Karpas-422 (cell line): ENCODE measurements at regions not wholly inside any gene's neighbourhood (a gene's known extent, or its start where the extent isn't known, plus 50 kb on each side); places are given as distances from the start of the nearest gene placed in this dataset.
"Not testable (repeated sequence)": the region's sequence is repeated elsewhere in the genome, so short reads cannot be mapped to it uniquely, and the experiment has no call there.

Experiments
- DNase-seq: peaks from one replicate; pipeline ENCODE4 v3.0.0-alpha.2; 2015
- H2AFZ ChIP-seq: fragments of 200-600 bp; sonication (generic); 2 replicates; pipeline ENCODE4 v1.6.1; 2014; ENCODE audit warnings: antibody characterized with exemption, low read length, mixed read lengths
- H3K27ac ChIP-seq: fragments of 200-600 bp; sonication (generic); 2 replicates; pipeline ENCODE4 v1.5.1; 2014; ENCODE audit warnings: mild to moderate bottlenecking, low read length, moderate library complexity
- H3K27me3 ChIP-seq: fragments of 200-600 bp; sonication (generic); 2 replicates; pipeline ENCODE4 v1.6.1; 2014; ENCODE audit warnings: low read length, mixed read lengths
- H3K36me3 ChIP-seq: fragments of 200-600 bp; sonication (generic); 2 replicates; pipeline ENCODE4 v1.6.1; 2014; ENCODE audit warnings: low read length, mixed read lengths; ENCODE audit not compliant: insufficient read depth
- H3K4me1 ChIP-seq: fragments of 200-600 bp; sonication (generic); 2 replicates; pipeline ENCODE4 v1.6.1; 2014; ENCODE audit warnings: mild to moderate bottlenecking, low read length, mixed read lengths
- H3K4me2 ChIP-seq: fragments of 200-600 bp; sonication (generic); 2 replicates; pipeline ENCODE4 v1.6.1; 2014; ENCODE audit warnings: low read length, low read depth, mild to moderate bottlenecking; ENCODE audit not compliant: poor library complexity, severe bottlenecking
- H3K4me3 ChIP-seq: fragments of 200-600 bp; sonication (generic); 2 replicates; pipeline ENCODE4 v1.5.1; 2014; ENCODE audit warnings: mild to moderate bottlenecking, antibody characterized with exemption, low read length, mixed read lengths
- H3K79me2 ChIP-seq: fragments of 200-600 bp; sonication (generic); 2 replicates; pipeline ENCODE4 v1.6.1; 2014; ENCODE audit warnings: mild to moderate bottlenecking, low read length, mixed read lengths
- H3K9ac ChIP-seq: fragments of 200-600 bp; sonication (generic); 2 replicates; pipeline ENCODE4 v1.6.0; 2014; ENCODE audit warnings: low read length
- H3K9me2 ChIP-seq: fragments of 200-600 bp; sonication (generic), shearing (Covaris generic); replicated peaks from 2 replicates; pipeline ENCODE4 v1.6.0; 2014; ENCODE audit warnings: mild to moderate bottlenecking, low read length, moderate library complexity; ENCODE audit not compliant: insufficient read depth
- H3K9me3 ChIP-seq: fragments of 300-700, 200-600 bp; sonication (generic); 2 replicates; pipeline ENCODE4 v1.6.1; 2014; ENCODE audit warnings: low read length, mixed read lengths
- H4K20me1 ChIP-seq: fragments of 200-600 bp; sonication (generic); 2 replicates; pipeline ENCODE4 v1.6.1; 2014; ENCODE audit warnings: mild to moderate bottlenecking, antibody characterized with exemption, low read length, low read depth; ENCODE audit not compliant: insufficient read depth

DNA sequence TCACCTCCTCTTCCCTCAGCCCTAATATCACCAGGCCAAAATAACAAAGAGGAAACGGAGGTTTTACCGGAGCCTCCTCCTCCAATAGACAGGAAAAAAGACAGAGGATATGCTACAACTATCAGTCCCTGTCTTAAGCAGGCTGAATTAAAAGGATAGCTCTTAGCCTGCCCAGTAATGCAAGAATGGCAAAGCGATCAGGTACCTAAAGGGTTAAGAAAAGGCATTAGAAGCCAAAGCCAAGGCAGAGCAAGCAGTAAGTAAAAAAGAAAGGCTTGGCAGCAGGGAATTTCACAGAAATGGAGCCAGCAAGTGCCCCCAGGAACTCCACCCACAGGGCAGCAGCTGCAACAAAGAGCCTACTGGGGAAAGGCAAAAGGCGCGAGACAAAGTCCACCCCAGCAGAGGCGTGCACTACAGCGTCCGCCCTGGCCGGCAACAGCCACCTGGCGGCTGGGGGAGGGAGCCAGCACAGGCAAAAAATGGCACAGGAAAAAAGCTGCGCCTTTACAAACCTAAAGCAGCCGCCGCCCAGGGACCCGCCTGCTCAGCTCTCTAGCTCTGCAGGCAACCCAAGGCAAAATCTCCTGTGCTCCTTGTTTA lies 220.6 kb upstream of the ZC4H2 start:
- DNase-seq, result no peak
- H3K9ac ChIP-seq, result no peak overlapping the region
- H3K4me3 ChIP-seq, result no peak overlapping the region
- H4K20me1 ChIP-seq, result no peaks in the 10 kb centered on the region
- H2AFZ ChIP-seq, result no peak overlapping the region
- no peaks in the 10 kb centered on the region; the same call in none of the 2 replicates for H3K9me3 ChIP-seq
- no peaks in the 10 kb centered on the region for H3K36me3 ChIP-seq
- H3K9me2 ChIP-seq, result no peaks in the 10 kb centered on the region
- no peaks in the 10 kb centered on the region for H3K4me1 ChIP-seq
- no peak overlapping the region for H3K4me2 ChIP-seq
- H3K79me2 ChIP-seq, result no peaks in the 10 kb centered on the region
- H3K27me3 ChIP-seq, result no peaks in the 10 kb centered on the region
- H3K27ac ChIP-seq, result no peak overlapping the region

DNA sequence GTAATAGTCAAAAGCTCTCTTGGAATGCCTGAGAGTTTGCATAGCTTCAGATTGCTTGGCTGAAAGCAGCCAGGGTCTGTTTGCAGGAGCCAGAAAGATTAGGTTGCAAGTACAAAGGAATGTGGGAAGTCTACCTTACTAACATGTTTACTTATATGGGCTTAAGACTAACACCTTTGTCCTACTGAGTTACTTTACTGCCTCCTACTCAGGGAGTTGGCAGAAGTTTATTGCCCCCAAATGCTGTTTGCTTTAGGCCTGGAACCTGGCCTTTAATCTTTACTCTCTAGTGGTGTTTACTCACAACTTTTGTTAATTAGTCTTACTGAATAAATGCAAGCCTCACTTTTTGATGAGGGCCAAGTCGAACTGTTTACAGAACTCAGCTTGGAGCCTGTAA lies 219.4 kb upstream of the ZC4H2 start:
- no peaks in the 10 kb centered on the region for H3K79me2 ChIP-seq
- H3K27ac ChIP-seq, result no peak overlapping the region
- H3K4me3 ChIP-seq, result no peak overlapping the region
- no peak overlapping the region for H3K9ac ChIP-seq
- no peaks in the 10 kb centered on the region for H4K20me1 ChIP-seq
- H3K4me1 ChIP-seq, result no peaks in the 10 kb centered on the region
- H2AFZ ChIP-seq, result no peak overlapping the region
- DNase-seq, result no peak
- H3K36me3 ChIP-seq, result no peaks in the 10 kb centered on the region
- no peaks in the 10 kb centered on the region for H3K27me3 ChIP-seq
- H3K9me3 ChIP-seq, result no peaks in the 10 kb centered on the region; the same call in none of the 2 replicates
- H3K9me2 ChIP-seq, result no peaks in the 10 kb centered on the region
- H3K4me2 ChIP-seq, result no peak overlapping the region

DNA sequence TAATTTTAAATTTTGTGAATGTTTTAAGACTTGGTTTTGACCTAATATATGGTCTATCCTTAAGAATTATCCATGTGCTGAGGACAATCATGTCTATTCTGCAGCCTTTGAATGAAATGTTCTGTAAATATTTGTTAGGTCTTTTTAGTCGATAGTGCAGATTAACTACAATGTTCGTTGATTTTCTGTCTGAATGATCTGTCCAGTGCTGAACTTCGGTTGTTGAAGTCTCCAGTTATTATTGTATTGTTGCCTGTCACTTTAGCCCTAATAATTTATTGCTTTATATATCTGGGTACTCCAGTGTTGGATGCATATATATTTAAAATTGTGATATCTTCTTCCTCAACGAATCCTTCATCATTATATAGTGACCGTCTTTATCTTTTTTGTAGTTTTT lies 218.3 kb upstream of the ZC4H2 start:
- Histone ChIP-seq H3K79me2 (no peaks in the 10 kb centered on the region), H4K20me1 (no peaks in the 10 kb centered on the region), H3K4me3 (no peak overlapping the region), H3K4me2 (no peak overlapping the region), H3K27ac (no peak overlapping the region), H3K27me3 (no peaks in the 10 kb centered on the region), H3K9ac (no peak overlapping the region), H3K36me3 (no peaks in the 10 kb centered on the region), H3K9me3 (no peaks in the 10 kb centered on the region; the same call in 1 of the 2 replicates), H3K9me2 (no peaks in the 10 kb centered on the region), H2AFZ (no peak overlapping the region), H3K4me1 (no peaks in the 10 kb centered on the region)
- no peak for DNase-seq

DNA sequence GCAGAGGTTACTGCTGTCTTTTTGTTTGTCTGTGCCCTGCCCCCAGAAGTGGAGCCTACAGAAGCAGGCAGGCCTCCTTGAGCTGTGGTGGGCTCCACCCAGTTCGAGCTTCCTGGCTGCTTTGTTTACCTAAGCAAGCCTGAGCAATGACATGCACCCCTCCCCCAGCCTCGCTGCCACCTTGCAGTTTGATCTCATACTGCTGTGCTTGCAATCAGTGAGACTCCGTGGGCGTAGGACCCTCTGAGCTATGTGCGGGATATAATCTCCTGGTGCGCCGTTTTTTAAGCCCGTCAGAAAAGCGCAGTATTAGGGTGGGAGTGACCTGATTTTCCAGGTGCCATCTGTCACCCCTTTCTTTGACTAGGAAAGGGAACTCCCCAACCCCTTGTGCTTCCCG lies 187.1 kb upstream of the ZC4H2 start:
- not testable (repeated sequence) for H3K9me2 ChIP-seq, H3K4me3 ChIP-seq, H3K4me1 ChIP-seq, H3K9me3 ChIP-seq, H3K9ac ChIP-seq, H3K79me2 ChIP-seq, H3K27me3 ChIP-seq, H3K4me2 ChIP-seq, H2AFZ ChIP-seq, H3K27ac ChIP-seq, H4K20me1 ChIP-seq, DNase-seq, H3K36me3 ChIP-seq

DNA sequence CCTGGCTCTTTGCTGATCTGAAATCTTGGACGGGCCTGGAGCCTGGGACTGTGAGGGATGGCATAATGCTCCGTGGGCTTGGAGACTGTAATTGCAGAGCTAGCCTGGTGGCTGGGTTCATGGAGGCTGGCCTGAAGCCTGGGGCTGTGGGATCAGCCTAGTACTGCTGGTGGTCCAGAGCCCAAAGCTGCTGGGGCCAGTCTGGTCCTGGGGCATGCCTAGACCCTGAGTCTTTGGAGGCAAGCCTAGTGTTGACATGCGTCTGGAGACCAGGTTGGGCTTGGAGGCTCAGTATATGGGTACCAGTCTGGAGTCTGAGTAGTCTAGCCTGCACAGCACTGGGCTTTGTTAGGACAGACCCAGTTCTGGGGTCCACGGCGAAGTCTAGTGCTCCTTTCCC lies 172.0 kb upstream of the ZC4H2 start:
- Histone ChIP-seq H4K20me1 (no peaks in the 10 kb centered on the region), H2AFZ (no peak overlapping the region), H3K9ac (no peak overlapping the region), H3K4me1 (no peaks in the 10 kb centered on the region), H3K36me3 (no peaks in the 10 kb centered on the region), H3K27me3 (no peaks in the 10 kb centered on the region), H3K79me2 (no peaks in the 10 kb centered on the region), H3K9me2 (no peaks in the 10 kb centered on the region), H3K27ac (no peak overlapping the region), H3K9me3 (peaks cover 33% of the 10 kb centered on the region), H3K4me3 (no peak overlapping the region), H3K4me2 (no peak overlapping the region)
- no peak for DNase-seq

DNA sequence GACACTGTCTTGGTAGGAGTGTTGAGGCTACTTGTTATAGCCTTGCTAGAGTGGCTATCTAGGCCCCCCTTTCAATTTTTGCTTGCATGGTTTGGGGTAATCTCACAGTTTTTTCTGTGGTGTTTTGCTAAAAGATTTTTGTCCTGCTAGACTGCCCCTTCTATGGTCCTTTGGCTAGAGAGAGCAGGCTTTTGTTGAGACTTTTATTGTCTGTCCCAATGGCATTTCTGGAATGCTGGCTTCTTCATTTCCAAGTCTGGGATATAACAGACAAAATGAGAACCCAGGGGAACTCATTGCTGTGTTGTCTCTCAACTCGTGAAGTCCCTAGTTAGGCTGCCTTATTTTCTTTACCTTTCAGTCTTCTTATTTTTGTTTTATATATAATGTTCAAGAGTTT lies 160.2 kb upstream of the ZC4H2 start:
- Histone ChIP-seq H3K9me2 (no peaks in the 10 kb centered on the region), H3K4me3 (no peak overlapping the region), H3K36me3 (no peaks in the 10 kb centered on the region), H3K27me3 (no peaks in the 10 kb centered on the region), H4K20me1 (no peaks in the 10 kb centered on the region), H3K27ac (no peak overlapping the region), H3K9ac (no peak overlapping the region), H3K4me1 (no peaks in the 10 kb centered on the region), H3K4me2 (no peak overlapping the region), H2AFZ (no peak overlapping the region), H3K79me2 (no peaks in the 10 kb centered on the region), H3K9me3 (peaks cover 23% of the 10 kb centered on the region)
- no peak for DNase-seq

GRCh38 chrX:65127842-65128241 lies 151.6 kb upstream of the ZC4H2 start:
- no peak overlapping the region for H3K27ac ChIP-seq
- no peak overlapping the region for H2AFZ ChIP-seq
- DNase-seq, result no peak
- H3K27me3 ChIP-seq, result no peaks in the 10 kb centered on the region
- H3K79me2 ChIP-seq, result no peaks in the 10 kb centered on the region
- no peaks in the 10 kb centered on the region for H4K20me1 ChIP-seq
- no peak overlapping the region for H3K9ac ChIP-seq
- H3K4me1 ChIP-seq, result no peaks in the 10 kb centered on the region
- H3K9me2 ChIP-seq, result no peaks in the 10 kb centered on the region
- H3K4me3 ChIP-seq, result no peak overlapping the region
- no peaks in the 10 kb centered on the region for H3K36me3 ChIP-seq
- no peak overlapping the region for H3K4me2 ChIP-seq
- peaks cover 14% of the 10 kb centered on the region for H3K9me3 ChIP-seq

- no peaks in the 10 kb centered on the region for H3K27me3 ChIP-seq
- no peaks in the 10 kb centered on the region for H3K36me3 ChIP-seq
- H3K9ac ChIP-seq, result no peak overlapping the region
- no peak overlapping the region for H3K27ac ChIP-seq
- no peaks in the 10 kb centered on the region; the same call in none of the 2 replicates for H3K9me3 ChIP-seq
- H2AFZ ChIP-seq, result no peak overlapping the region
- H4K20me1 ChIP-seq, result no peaks in the 10 kb centered on the region
- H3K4me2 ChIP-seq, result no peak overlapping the region
- no peaks in the 10 kb centered on the region for H3K4me1 ChIP-seq
- no peak for DNase-seq
- H3K9me2 ChIP-seq, result no peaks in the 10 kb centered on the region
- no peak overlapping the region for H3K4me3 ChIP-seq
- no peaks in the 10 kb centered on the region for H3K79me2 ChIP-seq
Observed at GRCh38 chrX:65098851-65099250, 122.6 kb upstream of the ZC4H2 start.

DNA sequence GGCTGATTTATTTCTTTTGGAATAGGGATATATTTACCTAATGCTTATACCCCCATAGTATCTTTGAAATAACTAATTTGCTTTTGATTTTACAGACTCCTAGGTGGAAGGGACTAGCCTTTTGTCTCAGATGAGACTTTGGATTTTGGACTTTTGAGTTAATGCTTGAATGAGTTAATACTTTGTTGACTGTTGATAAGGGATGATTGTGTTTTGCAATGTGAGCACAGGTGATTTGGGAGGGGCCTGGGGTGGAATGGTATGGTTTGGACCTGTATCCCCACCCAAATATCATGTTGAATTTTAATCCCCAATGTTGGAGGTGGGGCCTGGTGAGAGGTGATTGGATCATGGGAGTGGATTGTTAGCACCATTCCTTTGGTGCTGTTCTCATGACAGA lies 117.4 kb upstream of the ZC4H2 start:
- Histone ChIP-seq H3K9ac (no peak overlapping the region), H4K20me1 (no peaks in the 10 kb centered on the region), H2AFZ (no peak overlapping the region), H3K27ac (no peak overlapping the region), H3K9me2 (no peaks in the 10 kb centered on the region), H3K36me3 (no peaks in the 10 kb centered on the region), H3K9me3 (peaks cover 11% of the 10 kb centered on the region; the same call in 1 of the 2 replicates), H3K4me3 (no peak overlapping the region), H3K79me2 (no peaks in the 10 kb centered on the region), H3K27me3 (no peaks in the 10 kb centered on the region), H3K4me1 (no peaks in the 10 kb centered on the region), H3K4me2 (no peak overlapping the region)
- DNase-seq, result no peak
